Keratinocyte (primary cell): ENCODE measurements at regions not wholly inside any gene's neighbourhood (a gene's known extent, or its start where the extent isn't known, plus 50 kb on each side); places are given as distances from the start of the nearest gene placed in this dataset.

Source experiments
- DNase-seq: peaks from one replicate; pipeline ENCODE4 v3.0.0-alpha.2; 2011; ENCODE audit warnings: low read depth, missing footprints, low spot score
- FAIRE-seq: peaks from 2 replicates; lab custom pipeline; 2011; peaks lifted over from hg19 to GRCh38; lab: Jason Lieb, UNC
- H2AFZ ChIP-seq: 2 replicates; pipeline ENCODE4 v1.6.0; 2012; ENCODE audit warnings: low read length, control low read depth, inconsistent platforms; ENCODE audit not compliant: control insufficient read depth
- H3K27ac ChIP-seq: 2 replicates; pipeline ENCODE4 v1.5.1; 2011; ENCODE audit warnings: low read length; ENCODE audit not compliant: control insufficient read depth, insufficient read depth
- H3K27me3 ChIP-seq: 3 replicates; pipeline ENCODE4 v1.6.0; 2011; ENCODE audit warnings: low read length; ENCODE audit not compliant: control insufficient read depth, insufficient read depth; ENCODE audit errors: extremely low read depth
- H3K36me3 ChIP-seq, 2 experiments: 2 replicates in 1 of 2; 3 replicates in 1 of 2; pipeline ENCODE4 v1.5.1; 2011; ENCODE audit warnings: low read length in 2 of 2, mild to moderate bottlenecking in 1 of 2; ENCODE audit not compliant: control insufficient read depth in 2 of 2, insufficient read depth in 2 of 2; ENCODE audit errors: extremely low read depth in 1 of 2
- H3K4me1 ChIP-seq: 3 replicates; pipeline ENCODE4 v1.5.1; 2011; ENCODE audit warnings: low read length; ENCODE audit not compliant: control insufficient read depth, insufficient read depth; ENCODE audit errors: extremely low read depth
- H3K4me2 ChIP-seq: 3 replicates; pipeline ENCODE4 v1.6.0; 2011; ENCODE audit warnings: low read depth, low read length; ENCODE audit not compliant: control insufficient read depth, insufficient read depth; ENCODE audit errors: extremely low read depth
- H3K4me3 ChIP-seq, 3 experiments: fragments of 200-600 bp in 1 of 3; sonication (generic) in 1 of 3; 2 replicates in 2 of 3; 3 replicates in 1 of 3; pipeline ENCODE4 v1.5.1; 2011 to 2016; ENCODE audit warnings: low read length in 3 of 3, mild to moderate bottlenecking in 3 of 3, control low read depth in 2 of 3, inconsistent platforms in 1 of 3, low read depth in 1 of 3, mixed read lengths in 1 of 3, mixed run types in 1 of 3, moderate library complexity in 1 of 3; ENCODE audit not compliant: control insufficient read depth in 2 of 3, insufficient read depth in 2 of 3; ENCODE audit errors: extremely low read depth in 1 of 3
- H3K79me2 ChIP-seq: 2 replicates; pipeline ENCODE4 v1.6.0; 2012; ENCODE audit warnings: low read length; ENCODE audit not compliant: control insufficient read depth, insufficient read depth
- H3K9ac ChIP-seq: 3 replicates; pipeline ENCODE4 v1.6.0; 2011; ENCODE audit warnings: low read length; ENCODE audit not compliant: control insufficient read depth, insufficient read depth; ENCODE audit errors: extremely low read depth
- H3K9me1 ChIP-seq: 3 replicates; pipeline ENCODE4 v1.6.0; 2011; ENCODE audit warnings: low read length; ENCODE audit not compliant: control insufficient read depth, insufficient read depth; ENCODE audit errors: extremely low read depth
- H3K9me3 ChIP-seq: 2 replicates; pipeline ENCODE4 v1.5.1; 2012; ENCODE audit warnings: low read depth, low read length; ENCODE audit not compliant: control insufficient read depth
- H4K20me1 ChIP-seq: 3 replicates; pipeline ENCODE4 v1.6.0; 2011; ENCODE audit warnings: low read length; ENCODE audit not compliant: control insufficient read depth, insufficient read depth; ENCODE audit errors: extremely low read depth
- EZH2 ChIP-seq: IDR thresholded peaks from one replicate; pipeline ENCODE4 v1.6.1; 2012; ENCODE audit warnings: inconsistent platforms, mild to moderate bottlenecking, low read length, moderate library complexity
- dilution Hi-C: fragments of 300-500 bp; cut with MboI; formaldehyde crosslinking; loops from one replicate; pipeline ENCODE4 v1.7.0; 2020; ENCODE audit warnings: low sequenced_read_pairs; ENCODE audit not compliant: extremely low pct_ligation_motif_present
- TF ChIP-seq, protein P1 (sequence below), 3 experiments: IDR thresholded peaks in 1 of 3; conservative IDR thresholded peaks in 1 of 3; optimal IDR thresholded peaks in 1 of 3; 2 replicates in 2 of 3; 3 replicates in 1 of 3; pipeline versions ENCODE3 to v1.5.1; 2011; ENCODE audit warnings: low read length in 3 of 3, mild to moderate bottlenecking in 3 of 3, moderate library complexity in 2 of 3, control low read depth in 1 of 3, inconsistent platforms in 1 of 3; ENCODE audit not compliant: insufficient read depth in 2 of 3; ENCODE audit errors: extremely low read depth in 1 of 3

GRCh38 chr13:103188713-103189326, 122.6 kb upstream of the SLC10A2 start:
- no peaks in the 10 kb centered on the region for H3K9me1 ChIP-seq
- DNase-seq (no peak), FAIRE-seq (no peak)
- H3K27ac ChIP-seq, result no peak overlapping the region
- no peaks in the 10 kb centered on the region for H3K36me3 ChIP-seq
- no peak overlapping the region for H2AFZ ChIP-seq
- H3K4me3 ChIP-seq, result no peak overlapping the region
- no peaks in the 10 kb centered on the region for H4K20me1 ChIP-seq
- no peaks in the 10 kb centered on the region for H3K27me3 ChIP-seq
- H3K9me3 ChIP-seq, result no peaks in the 10 kb centered on the region
- TF ChIP-seq, protein P1, sequence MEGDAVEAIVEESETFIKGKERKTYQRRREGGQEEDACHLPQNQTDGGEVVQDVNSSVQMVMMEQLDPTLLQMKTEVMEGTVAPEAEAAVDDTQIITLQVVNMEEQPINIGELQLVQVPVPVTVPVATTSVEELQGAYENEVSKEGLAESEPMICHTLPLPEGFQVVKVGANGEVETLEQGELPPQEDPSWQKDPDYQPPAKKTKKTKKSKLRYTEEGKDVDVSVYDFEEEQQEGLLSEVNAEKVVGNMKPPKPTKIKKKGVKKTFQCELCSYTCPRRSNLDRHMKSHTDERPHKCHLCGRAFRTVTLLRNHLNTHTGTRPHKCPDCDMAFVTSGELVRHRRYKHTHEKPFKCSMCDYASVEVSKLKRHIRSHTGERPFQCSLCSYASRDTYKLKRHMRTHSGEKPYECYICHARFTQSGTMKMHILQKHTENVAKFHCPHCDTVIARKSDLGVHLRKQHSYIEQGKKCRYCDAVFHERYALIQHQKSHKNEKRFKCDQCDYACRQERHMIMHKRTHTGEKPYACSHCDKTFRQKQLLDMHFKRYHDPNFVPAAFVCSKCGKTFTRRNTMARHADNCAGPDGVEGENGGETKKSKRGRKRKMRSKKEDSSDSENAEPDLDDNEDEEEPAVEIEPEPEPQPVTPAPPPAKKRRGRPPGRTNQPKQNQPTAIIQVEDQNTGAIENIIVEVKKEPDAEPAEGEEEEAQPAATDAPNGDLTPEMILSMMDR (optimal IDR thresholded peaks at IDR 0.05 in 1 of 3, IDR thresholded peaks at IDR 0.05 in 1 of 3, conservative IDR thresholded peaks at IDR 0.05 in 1 of 3; ENCODE audit: extremely low read depth in 1 of 3, insufficient read depth in 2 of 3, low read length in 3 of 3), result peak in 2 of 3 experiments; percentile 22 to 53
- TF ChIP-seq EZH2, result no peak
- peaks cover 3% of the 10 kb centered on the region for H3K4me1 ChIP-seq
- H3K4me2 ChIP-seq, result peak overlapping the region; percentile 37
- no peaks in the 10 kb centered on the region for H3K79me2 ChIP-seq
- H3K9ac ChIP-seq, result no peak overlapping the region
- dilution Hi-C loops, result no loop called here

DNA sequence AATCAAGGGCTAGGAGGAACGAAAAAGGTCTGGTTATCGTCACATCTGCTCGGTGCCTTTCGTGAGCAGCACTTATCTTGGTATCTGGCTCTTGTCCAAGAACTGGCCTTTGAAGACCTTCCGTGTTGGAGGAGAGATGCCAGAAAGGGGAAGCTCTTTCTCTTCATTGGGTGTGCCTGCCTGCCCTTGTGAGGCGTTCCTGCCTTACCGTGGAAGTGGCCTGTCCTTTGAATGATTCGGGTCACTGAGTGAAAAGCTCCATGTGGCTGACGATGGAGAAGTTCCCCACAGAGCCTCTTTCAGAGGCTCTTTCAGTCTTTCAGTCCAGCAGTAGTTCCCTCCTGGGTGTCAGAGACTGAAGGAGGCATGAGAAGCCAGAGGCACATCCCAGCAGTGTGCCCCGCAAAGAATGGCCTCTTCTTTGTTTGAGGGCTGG, 121.5 kb upstream of the SLC10A2 start:
- Histone ChIP-seq H3K36me3 (no peaks in the 10 kb centered on the region), H3K27me3 (no peaks in the 10 kb centered on the region), H2AFZ (no peak overlapping the region), H3K9me3 (no peaks in the 10 kb centered on the region), H4K20me1 (no peaks in the 10 kb centered on the region), H3K27ac (no peak overlapping the region), H3K79me2 (no peaks in the 10 kb centered on the region), H3K9me1 (no peaks in the 10 kb centered on the region), H3K4me2 (no peak overlapping the region), H3K4me1 (peaks cover 5% of the 10 kb centered on the region), H3K9ac (no peak overlapping the region), H3K4me3 (no peak overlapping the region)
- dilution Hi-C loops, result no loop called here
- no peak for FAIRE-seq
- TF ChIP-seq, protein P1 (optimal IDR thresholded peaks at IDR 0.05 in 1 of 3, IDR thresholded peaks at IDR 0.05 in 1 of 3, conservative IDR thresholded peaks at IDR 0.05 in 1 of 3; ENCODE audit: extremely low read depth in 1 of 3, insufficient read depth in 2 of 3, low read length in 3 of 3), result no peak
- TF ChIP-seq EZH2, result no peak
- DNase-seq, result no peak
